Left hindlimb (tissue), 1 donor: ENCODE measurements at regions not wholly inside any gene's neighbourhood (a gene's known extent, or its start where the extent isn't known, plus 50 kb on each side); places are given as distances from the start of the nearest gene placed in this dataset.
"Not testable (repeated sequence)": the region's sequence is repeated elsewhere in the genome, so short reads cannot be mapped to it uniquely, and the experiment has no call there.

Experiments used
- DNase-seq: peaks from one replicate; pipeline ENCODE4 v3.0.0-alpha.2; 2018

- no peak for DNase-seq
Observed at GRCh38 chr5:15383469-15383868, 116.5 kb upstream of the FBXL7 start.

- DNase-seq, result no peak
Observed at GRCh38 chr5:15383021-15383420, 117.0 kb upstream of the FBXL7 start.

DNA sequence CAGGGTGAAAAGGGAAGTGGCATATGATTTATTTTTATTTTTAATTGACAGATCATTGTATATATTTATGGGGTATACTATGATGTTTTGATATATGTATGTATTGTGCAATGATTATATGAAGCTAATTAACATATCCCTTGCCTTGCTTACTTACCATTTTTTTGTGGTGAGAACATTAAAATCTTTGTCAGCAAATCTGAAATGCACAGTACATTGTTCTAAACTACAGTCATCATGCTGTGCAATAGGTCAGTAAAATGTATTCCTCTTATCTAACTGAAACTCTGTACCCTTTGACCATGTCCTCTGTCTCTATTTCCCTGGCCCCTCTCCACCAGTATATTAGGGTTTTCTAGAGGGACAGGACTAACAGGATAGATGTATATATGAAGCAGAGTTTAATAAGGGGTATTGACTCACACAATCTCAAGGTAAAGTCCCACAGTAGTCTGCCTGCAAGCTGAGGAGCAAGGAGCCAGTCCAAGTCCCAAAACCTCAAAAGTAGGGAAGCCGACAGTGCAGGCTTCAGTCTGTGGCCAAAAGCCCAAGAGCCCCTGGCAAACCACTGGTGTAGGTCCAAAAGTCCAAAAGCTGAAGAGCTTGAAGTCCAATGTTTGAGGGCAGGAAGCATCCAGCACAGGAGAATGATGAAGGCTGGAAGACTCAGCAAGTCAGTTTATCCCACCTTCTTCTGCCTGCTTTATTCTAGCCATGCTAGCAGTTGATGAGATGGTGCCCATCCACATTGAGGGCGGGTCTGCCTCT is 122.2 kb upstream of the FBXL7 start:
- DNase-seq, result no peak

DNA sequence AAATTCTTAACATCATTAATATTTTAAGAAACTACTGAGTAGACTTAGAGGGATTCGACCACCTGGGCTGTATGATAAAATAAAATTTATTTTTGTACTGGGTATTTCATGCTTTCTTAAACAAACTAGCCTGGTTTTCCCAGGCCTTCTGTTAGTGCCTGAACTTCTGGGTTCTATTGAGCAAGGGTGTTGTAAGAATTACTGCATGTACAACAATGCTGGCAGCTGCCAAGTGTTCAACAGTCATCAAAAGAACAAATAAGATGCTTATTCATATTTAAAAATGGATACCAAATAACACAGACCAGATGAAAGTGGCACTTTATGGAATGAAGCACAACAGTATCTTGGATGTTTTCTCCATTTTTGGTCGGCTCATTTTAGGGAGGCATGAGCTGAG is 123.2 kb upstream of the FBXL7 start:
- DNase-seq, result no peak

DNA sequence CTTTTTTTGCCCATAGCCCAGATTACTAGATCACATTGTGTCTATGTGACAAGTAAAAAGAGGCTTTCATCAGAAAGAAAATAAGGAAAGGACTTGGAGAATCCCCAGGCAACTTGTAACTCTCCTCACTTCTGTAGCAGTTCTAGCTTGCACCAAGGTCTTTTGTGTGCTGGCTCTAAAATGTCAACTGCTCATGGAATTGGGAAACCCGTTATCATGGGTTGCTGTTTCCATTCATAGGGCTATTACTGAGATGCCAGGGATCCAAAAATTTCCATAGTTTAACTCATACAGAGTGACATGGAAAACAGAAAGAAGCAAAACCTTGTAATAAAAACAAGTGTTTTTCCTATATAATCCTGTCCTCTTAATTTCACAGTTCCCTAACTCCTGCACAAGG is 123.9 kb upstream of the FBXL7 start:
- DNase-seq, result no peak

GRCh38 chr5:15375559-15375958 is 124.4 kb upstream of the FBXL7 start:
- no peak for DNase-seq

DNA sequence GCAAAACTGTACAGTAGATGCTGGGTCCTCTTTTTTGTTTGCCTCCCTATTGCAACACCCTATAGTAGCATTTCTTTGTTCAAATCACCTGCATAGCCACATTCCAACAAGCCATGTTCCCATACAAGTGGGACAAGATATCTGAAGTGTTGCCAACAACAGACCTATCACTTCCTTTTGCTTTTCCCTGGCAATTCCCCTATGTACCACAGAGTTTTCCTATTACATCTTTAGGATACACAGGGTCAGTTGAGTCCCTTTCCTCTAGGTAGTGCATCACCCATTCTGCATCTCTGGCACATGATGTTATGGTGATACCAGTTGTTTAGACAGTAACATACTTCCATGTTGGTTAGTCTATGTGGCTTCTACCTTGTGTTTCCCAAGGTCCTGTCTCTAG is 125.1 kb upstream of the FBXL7 start:
- no peak for DNase-seq

GRCh38 chr5:15373151-15373550 is 126.8 kb upstream of the FBXL7 start:
- DNase-seq, result no peak

GRCh38 chr5:15371184-15371583 is 128.8 kb upstream of the FBXL7 start:
- peak; percentile 73 for DNase-seq

- DNase-seq, result no peak
Observed at GRCh38 chr5:15368835-15369234, 131.1 kb upstream of the FBXL7 start.

GRCh38 chr5:15367489-15367888 is 132.5 kb upstream of the FBXL7 start:
- no peak for DNase-seq

DNA sequence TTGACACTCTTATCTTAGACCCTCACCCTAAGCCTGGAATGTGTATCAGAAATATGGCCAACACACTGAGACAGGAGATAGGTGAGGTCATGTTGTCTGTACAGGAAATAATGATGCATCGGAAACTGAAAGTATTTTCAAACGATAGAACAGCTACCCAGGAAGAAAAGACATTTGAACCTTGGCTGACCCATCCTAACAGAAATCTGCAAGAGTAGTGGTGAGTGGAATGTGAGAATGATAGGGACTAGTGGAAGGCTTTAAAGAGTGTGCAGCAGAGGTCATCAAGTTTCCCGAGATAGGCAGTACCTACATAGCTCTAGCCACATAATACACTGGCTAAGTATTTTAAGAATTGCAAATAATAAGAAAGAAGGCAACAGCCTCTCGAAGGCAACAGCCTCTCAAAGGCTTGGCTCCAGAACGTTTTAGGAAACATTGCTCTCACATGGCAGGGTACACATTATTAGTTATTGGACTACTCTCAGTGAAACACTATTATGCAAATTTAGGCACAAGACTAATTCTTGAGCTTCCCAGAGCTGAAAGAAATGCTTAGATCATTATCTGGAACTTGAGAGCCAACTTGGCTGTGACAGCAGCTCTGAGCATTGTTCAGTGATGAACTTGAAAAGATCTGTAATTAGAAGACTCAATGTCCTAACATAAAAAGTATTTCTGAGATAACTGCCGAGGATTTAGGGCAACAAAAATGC is 133.1 kb upstream of the FBXL7 start:
- DNase-seq, result no peak

DNA sequence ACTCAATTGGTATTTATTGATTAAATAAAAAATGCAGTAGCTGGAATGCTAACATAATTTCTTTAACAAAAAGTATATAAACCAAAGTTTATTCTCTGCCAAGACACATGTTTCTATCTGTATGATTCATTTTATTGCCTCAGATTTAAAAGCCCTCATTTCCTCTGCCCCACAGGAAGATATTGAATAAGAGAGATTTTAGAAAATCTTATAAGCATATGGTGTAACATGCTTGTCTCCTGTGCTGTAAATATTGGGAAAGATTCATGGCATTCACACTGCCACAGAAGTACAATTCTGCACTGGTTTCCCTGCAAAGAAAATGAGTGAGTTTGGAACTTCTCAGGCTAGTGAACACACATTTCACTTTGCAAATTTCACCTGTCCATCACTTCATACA is 134.9 kb upstream of the FBXL7 start:
- DNase-seq, result no peak

- DNase-seq, result no peak
Observed at GRCh38 chr5:15363601-15364000, 136.4 kb upstream of the FBXL7 start.

- DNase-seq, result not testable (repeated sequence)
Observed at GRCh38 chr5:15357092-15357453, 142.9 kb upstream of the FBXL7 start.

- DNase-seq, result not testable (repeated sequence)
Observed at GRCh38 chr5:15356308-15357091, 143.5 kb upstream of the FBXL7 start.

DNA sequence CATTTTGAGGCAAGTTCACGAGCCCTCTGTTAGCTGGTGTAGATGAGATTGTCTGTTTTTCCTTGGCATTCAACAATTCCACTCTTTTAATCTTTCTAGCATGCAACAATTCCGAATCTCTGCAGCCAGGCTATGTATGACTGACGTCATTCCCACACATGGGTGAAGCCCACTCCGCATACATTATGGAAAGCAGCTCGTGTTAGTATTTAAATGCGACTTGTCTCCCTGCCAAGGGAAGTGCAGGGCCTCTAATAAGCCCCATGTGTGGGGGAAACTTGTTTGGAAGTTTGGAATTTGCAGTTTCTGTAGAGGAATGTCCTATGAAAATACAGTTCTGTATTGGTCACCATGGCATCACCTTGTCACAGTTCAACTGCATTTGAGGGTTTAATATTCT is 146.0 kb upstream of the FBXL7 start:
- DNase-seq, result peak; percentile 45

- no peak for DNase-seq
Observed at GRCh38 chr5:15353086-15353645, 146.8 kb upstream of the FBXL7 start.

DNA sequence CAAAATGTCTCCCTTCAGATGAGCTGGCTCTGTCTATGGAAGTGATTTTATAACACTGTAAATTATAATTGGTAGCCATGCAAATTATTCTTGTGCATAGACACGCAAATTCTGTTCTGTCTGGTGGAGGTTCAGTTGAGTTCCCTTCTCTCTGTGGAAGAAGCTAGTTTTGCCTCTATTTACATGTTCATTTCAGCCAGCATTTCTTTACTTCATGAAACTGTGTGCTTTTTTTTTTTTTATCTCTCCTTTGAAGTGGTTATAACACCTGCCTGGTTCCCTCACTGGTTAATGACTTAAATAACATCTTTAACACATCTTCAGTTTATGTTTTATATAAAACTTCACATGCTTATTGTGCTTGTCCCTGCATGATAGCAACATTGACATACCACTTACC is 149.4 kb upstream of the FBXL7 start:
- no peak for DNase-seq

GRCh38 chr5:15346738-15347137 is 153.2 kb upstream of the FBXL7 start:
- DNase-seq, result no peak

GRCh38 chr5:15344954-15345353 is 155.0 kb upstream of the FBXL7 start:
- no peak for DNase-seq

DNA sequence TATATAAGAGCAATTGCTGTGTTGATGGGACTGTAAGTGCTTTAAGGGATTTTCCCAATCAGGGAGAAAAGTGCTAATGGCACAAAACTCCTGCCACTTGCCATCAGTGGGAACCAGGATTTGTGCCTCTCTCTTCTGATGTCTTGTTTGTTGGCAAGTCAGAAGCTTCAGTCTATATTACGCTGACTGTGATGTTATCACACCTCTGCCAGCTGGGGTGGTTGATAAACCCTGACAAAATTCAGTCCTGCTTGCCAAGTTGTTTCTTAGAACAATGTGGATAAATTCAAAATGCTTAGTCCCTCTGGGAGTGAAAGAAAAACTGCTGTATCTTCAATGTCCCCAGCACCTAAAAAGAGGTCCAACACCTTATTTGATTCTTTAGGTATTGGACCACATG is 161.4 kb upstream of the FBXL7 start:
- no peak for DNase-seq

GRCh38 chr5:15334551-15335266 is 165.3 kb upstream of the FBXL7 start:
- DNase-seq, result no peak
